Transverse colon (tissue), 4 donors: ENCODE measurements at regions not wholly inside any gene's neighbourhood (a gene's known extent, or its start where the extent isn't known, plus 50 kb on each side); places are given as distances from the start of the nearest gene placed in this dataset.

ENCODE experiments used
- CTCF ChIP-seq, 5 experiments: fragments of 200-600 bp in 3 of 5; fragments of 450-650 bp in 2 of 5; sonication (generic) in 3 of 5; IDR thresholded peaks; 1 replicate in 2 of 5; 2 replicates in 3 of 5; pipeline ENCODE4 v1.5.1; 2016 to 2017; ENCODE audit warnings: antibody characterized with exemption in 5 of 5, inconsistent platforms in 3 of 5, mild to moderate bottlenecking in 2 of 5, moderate library complexity in 1 of 5
- POLR2AphosphoS5 ChIP-seq, 3 donors: sonication (generic); formaldehyde crosslinking; IDR thresholded peaks; one replicate each; pipeline ENCODE4 v1.6.1; 2016; ENCODE audit warnings: antibody characterized with exemption in 3 of 3

- TF ChIP-seq CTCF (IDR thresholded peaks at IDR 0.05) (no peak), POLR2AphosphoS5 (IDR thresholded peaks at IDR 0.05) (no peak)
Observed at GRCh38 chr7:123275036-123275753, 75.4 kb upstream of the SLC13A1 start.
